GM12878 (cell line): ENCODE measurements at regions not wholly inside any gene's neighbourhood (a gene's known extent, or its start where the extent isn't known, plus 50 kb on each side); places are given as distances from the start of the nearest gene placed in this dataset.

Experiments used
- ATAC-seq: fragments of 200-7000 bp; cut with Tn5 transposase; 3 replicates; pipeline ENCODE4 v1.9.1; 2020; ENCODE audit warnings: mild to moderate bottlenecking, moderate library complexity
- BruUV-seq: library from RNA; stranded (reverse); fragments of 400-500 nt; replicated peaks from 2 replicates; lab custom pipeline; 2021; lab: Mats Ljungman, UMichigan
- CTCF ChIA-PET: fragments of 300-600 bp; sonication (Branson Sonifier 250); formaldehyde crosslinking; extraction: SDS; loops from one replicate; lab custom pipeline; 2021; ENCODE audit warnings: inconsistent platforms; lab: Yijun Ruan, JAX
- POLR2A ChIA-PET: fragments of 350-600 bp; formaldehyde crosslinking; extraction: SDS; loops from one replicate; lab custom pipeline; 2021; ENCODE audit warnings: inconsistent platforms; lab: Charles Lee
- RAD21 ChIA-PET: fragments of 300-600 bp; sonication (Branson Sonifier 250); formaldehyde crosslinking; loops from one replicate; lab custom pipeline; 2023; ENCODE audit warnings: antibody characterized with exemption; ENCODE audit not compliant: unreplicated experiment; lab: Charles Lee
- SMC1A ChIA-PET: fragments of 300-600 bp; sonication (Branson Sonifier 250); formaldehyde crosslinking; loops from one replicate; lab custom pipeline; 2023; ENCODE audit not compliant: unreplicated experiment, uncharacterized antibody; lab: Charles Lee
- DNase-seq: peaks from one replicate; pipeline ENCODE4 v3.0.0-alpha.2; 2011; ENCODE audit warnings: low read depth, low spot score
- FAIRE-seq: peaks from 3 replicates; lab custom pipeline; 2011; peaks lifted over from hg19 to GRCh38; lab: Jason Lieb, UNC
- H2AFZ ChIP-seq: 2 replicates; pipeline ENCODE4 v1.6.0; 2011; ENCODE audit warnings: low read depth, low read length, control low read depth; ENCODE audit not compliant: control insufficient read depth
- H3K27ac ChIP-seq: 2 replicates; pipeline ENCODE4 v1.5.1; 2011; ENCODE audit warnings: control low read depth; ENCODE audit not compliant: control insufficient read depth, insufficient read depth
- H3K27me3 ChIP-seq, 2 experiments: replicated peaks in 1 of 2; 2 replicates each; pipeline versions ENCODE4 v1.6.0 to v1.6.1; 2011; ENCODE audit warnings: low read length in 1 of 2; ENCODE audit not compliant: control insufficient read depth in 2 of 2, insufficient read depth in 2 of 2
- H3K36me3 ChIP-seq, 2 experiments: 2 replicates each; pipeline ENCODE4 v1.5.1; 2011; ENCODE audit warnings: low read length in 1 of 2; ENCODE audit not compliant: control insufficient read depth in 2 of 2, insufficient read depth in 2 of 2
- H3K4me1 ChIP-seq: 2 replicates; pipeline ENCODE4 v1.6.1; 2011; ENCODE audit warnings: mild to moderate bottlenecking, low read length, moderate library complexity, mixed read lengths; ENCODE audit not compliant: control insufficient read depth, insufficient read depth
- H3K4me2 ChIP-seq: 2 replicates; pipeline ENCODE4 v1.6.0; 2011; ENCODE audit warnings: control low read depth; ENCODE audit not compliant: control insufficient read depth, insufficient read depth
- H3K4me3 ChIP-seq: fragments of 200-600 bp; sonication (generic); 2 replicates; pipeline ENCODE4 v1.5.1; 2016
- H3K79me2 ChIP-seq: 2 replicates; pipeline ENCODE4 v1.6.0; 2011; ENCODE audit warnings: low read length; ENCODE audit not compliant: control insufficient read depth, insufficient read depth
- H3K9ac ChIP-seq: 2 replicates; pipeline ENCODE4 v1.8.0; 2011; ENCODE audit warnings: low read length, control low read depth, mixed read lengths; ENCODE audit not compliant: control insufficient read depth, insufficient read depth
- H3K9me3 ChIP-seq: replicated peaks from 3 replicates; pipeline ENCODE4 v1.5.1; 2011; ENCODE audit warnings: mild to moderate bottlenecking, low read length; ENCODE audit not compliant: control insufficient read depth, insufficient read depth
- H4K20me1 ChIP-seq: 2 replicates; pipeline ENCODE4 v1.6.0; 2011; ENCODE audit not compliant: control insufficient read depth, insufficient read depth
- ESRRA ChIP-seq: IDR thresholded peaks from 2 replicates; pipeline ENCODE4 v1.6.1; 2012; ENCODE audit warnings: mild to moderate bottlenecking, low read length, improper control_type of control experiment
- FOXK2 ChIP-seq: fragments of 450-650 bp; IDR thresholded peaks from 2 replicates; pipeline ENCODE4 v1.6.1; 2017; ENCODE audit warnings: mild to moderate bottlenecking, moderate library complexity
- IKZF2 ChIP-seq, 2 experiments: fragments of 450-650 bp; IDR thresholded peaks; 2 replicates each; pipeline ENCODE4 v1.6.1; 2017; ENCODE audit warnings: mild to moderate bottlenecking in 2 of 2, moderate library complexity in 2 of 2
- MEF2A ChIP-seq: IDR thresholded peaks from 2 replicates; pipeline ENCODE4 v1.6.1; 2011; ENCODE audit warnings: low read depth, mild to moderate bottlenecking, low read length, moderate library complexity; ENCODE audit not compliant: insufficient read depth
- NFIC ChIP-seq: IDR thresholded peaks from 2 replicates; pipeline ENCODE4 v1.6.1; 2012; ENCODE audit warnings: low read depth, mild to moderate bottlenecking, inconsistent platforms, low read length, moderate library complexity
- PBX3 ChIP-seq: IDR thresholded peaks from 2 replicates; pipeline ENCODE4 v1.6.1; 2011; ENCODE audit warnings: mild to moderate bottlenecking, low read depth, low read length, moderate library complexity; ENCODE audit not compliant: insufficient replicate concordance
- REST ChIP-seq: IDR thresholded peaks from 2 replicates; pipeline ENCODE4 v1.6.1; 2012; ENCODE audit warnings: mild to moderate bottlenecking, low read depth, low read length
- SREBF1 ChIP-seq: IDR thresholded peaks from 2 replicates; pipeline ENCODE4 v1.6.1; 2012; ENCODE audit warnings: mild to moderate bottlenecking, low read length
- TCF7 ChIP-seq: IDR thresholded peaks from 2 replicates; pipeline ENCODE4 v1.6.1; 2014; ENCODE audit warnings: antibody characterized with exemption, borderline replicate concordance
- WGBS: methylation state at CpG from one replicate; pipeline ENCODE4 v1.1.6; 2016; ENCODE audit warnings: low lambda C conversion rate; ENCODE audit not compliant: insufficient replicate concordance, insufficient coverage; ENCODE audit errors: missing lambda C conversion rate; 5-methylcytosine and 5-hydroxymethylcytosine counted together
- in situ Hi-C: fragments of 300-500 bp; cut with MboI; formaldehyde crosslinking; loops from 9 replicates; pipeline ENCODE4 v1.14.3; 2018; ENCODE audit warnings: mixed read lengths
- intact Hi-C: fragments of 100-400 bp; cut with micrococcal nuclease; formaldehyde crosslinking; loops from one replicate; pipeline ENCODE4 v1.14.2; 2022; ENCODE audit not compliant: unreplicated experiment

- 73% methylated on average over 2 of the region's 2 CpGs for WGBS
- CTCF ChIA-PET, result no interaction called here
Observed at GRCh38 chr18:70617020-70617763, 328.3 kb downstream of the SOCS6 start.

GRCh38 chr18:70600225-70600925 lies 311.5 kb downstream of the SOCS6 start:
- Histone ChIP-seq H3K9me3 (no peaks in the 10 kb centered on the region), H3K36me3 (no peaks in the 10 kb centered on the region), H3K4me1 (no peaks in the 10 kb centered on the region), H3K9ac (no peak overlapping the region), H3K4me2 (no peak overlapping the region), H4K20me1 (no peaks in the 10 kb centered on the region), H3K27me3 (no peaks in the 10 kb centered on the region), H3K79me2 (no peaks in the 10 kb centered on the region), H2AFZ (no peak overlapping the region), H3K27ac (no peak overlapping the region), H3K4me3 (no peak overlapping the region)
- ChIA-PET CTCF (interaction anchor here (0.7 to 1.5 kb wide), 5 partner anchors 9 to 404 kb away, joined by 3 to 5 read pairs (median 3); no protein-coding TSS in a partner anchor), SMC1A (no interaction called here), POLR2A (no interaction called here), RAD21 (no interaction called here)
- BruUV-seq, result no TSS peak
- 0% methylated on average over 1 of the region's 1 CpG for WGBS
- in situ Hi-C loops, result no loop called here
- FAIRE-seq (no peak), DNase-seq (no peak), ATAC-seq (no peak)
- intact Hi-C loops, result no loop called here
- TF ChIP-seq NFIC, result no peak
- TF ChIP-seq REST, result no peak
- no peak for TF ChIP-seq ESRRA
- no peak for TF ChIP-seq SREBF1
- TF ChIP-seq PBX3, result no peak
- no peak for TF ChIP-seq FOXK2
- no peak for TF ChIP-seq MEF2A
- no peak for TF ChIP-seq IKZF2 (IDR thresholded peaks at IDR 0.05)

More at GRCh38 chr18:70617020-70617763, 328.3 kb downstream of the SOCS6 start:
- Histone ChIP-seq H3K36me3 (no peaks in the 10 kb centered on the region), H4K20me1 (no peaks in the 10 kb centered on the region)
- no peak for TF ChIP-seq TCF7
- TF ChIP-seq, all 136 proteins: peak for 0
- Histone ChIP-seq H3K27ac (no peak overlapping the region), H3K4me2 (no peak overlapping the region), H3K79me2 (no peaks in the 10 kb centered on the region), H3K9me3 (no peaks in the 10 kb centered on the region), H3K4me3 (no peak overlapping the region), H3K9ac (no peak overlapping the region), H3K4me1 (no peaks in the 10 kb centered on the region), H2AFZ (no peak overlapping the region), H3K27me3 (no peaks in the 10 kb centered on the region)
- no peak for DNase-seq
- BruUV-seq, result no TSS peak
- no peak for FAIRE-seq
- ChIA-PET POLR2A (no interaction called here), SMC1A (no interaction called here), RAD21 (no interaction called here)
- in situ Hi-C loops (no loop called here), intact Hi-C loops (no loop called here)
- no peak for ATAC-seq
